Hindlimb muscle (tissue), 1 donor: ENCODE measurements at regions not wholly inside any gene's neighbourhood (a gene's known extent, or its start where the extent isn't known, plus 50 kb on each side); places are given as distances from the start of the nearest gene placed in this dataset.
"Not testable (repeated sequence)": the region's sequence is repeated elsewhere in the genome, so short reads cannot be mapped to it uniquely, and the experiment has no call there.

ENCODE experiments used
- DNase-seq: peaks from one replicate; pipeline ENCODE4 v3.0.0-alpha.2; 2013

- no peak for DNase-seq
Measured at GRCh38 chr11:49316180-49316579, 107.8 kb upstream of the FOLH1 start.

GRCh38 chr11:49303080-49303479 lies 94.7 kb upstream of the FOLH1 start:
- DNase-seq, result no peak

- DNase-seq, result no peak
Measured at GRCh38 chr11:49302360-49302759, 94.0 kb upstream of the FOLH1 start.

GRCh38 chr11:49298017-49298416 lies 89.6 kb upstream of the FOLH1 start:
- not testable (repeated sequence) for DNase-seq

GRCh38 chr11:49283911-49284310 lies 75.5 kb upstream of the FOLH1 start:
- peak; percentile 1 for DNase-seq

- DNase-seq, result not testable (repeated sequence)
Measured at GRCh38 chr11:49283282-49283681, 74.9 kb upstream of the FOLH1 start.

GRCh38 chr11:49282125-49282524 lies 73.7 kb upstream of the FOLH1 start:
- DNase-seq, result not testable (repeated sequence)

- DNase-seq, result not testable (repeated sequence)
Measured at GRCh38 chr11:49277951-49278350, 69.5 kb upstream of the FOLH1 start.
